Lower leg skin (tissue), 3 donors: ENCODE measurements at regions not wholly inside any gene's neighbourhood (a gene's known extent, or its start where the extent isn't known, plus 50 kb on each side); places are given as distances from the start of the nearest gene placed in this dataset.

ENCODE experiments used
- POLR2A ChIP-seq, 2 donors: fragments of 450-650 bp; IDR thresholded peaks; one replicate each; pipeline ENCODE4 v1.6.1; 2016 to 2017; ENCODE audit warnings: antibody characterized with exemption in 2 of 2, mild to moderate bottlenecking in 1 of 2, moderate library complexity in 1 of 2
- TF ChIP-seq, protein P1 (sequence below), 3 donors: fragments of 450-650 bp; IDR thresholded peaks; one replicate each; pipeline ENCODE4 v1.5.1; 2016; ENCODE audit warnings: antibody characterized with exemption in 3 of 3, mild to moderate bottlenecking in 3 of 3, moderate library complexity in 2 of 3

GRCh38 chr2:33791625-33792024, 192.5 kb upstream of the FAM98A start:
- TF ChIP-seq, protein P1, sequence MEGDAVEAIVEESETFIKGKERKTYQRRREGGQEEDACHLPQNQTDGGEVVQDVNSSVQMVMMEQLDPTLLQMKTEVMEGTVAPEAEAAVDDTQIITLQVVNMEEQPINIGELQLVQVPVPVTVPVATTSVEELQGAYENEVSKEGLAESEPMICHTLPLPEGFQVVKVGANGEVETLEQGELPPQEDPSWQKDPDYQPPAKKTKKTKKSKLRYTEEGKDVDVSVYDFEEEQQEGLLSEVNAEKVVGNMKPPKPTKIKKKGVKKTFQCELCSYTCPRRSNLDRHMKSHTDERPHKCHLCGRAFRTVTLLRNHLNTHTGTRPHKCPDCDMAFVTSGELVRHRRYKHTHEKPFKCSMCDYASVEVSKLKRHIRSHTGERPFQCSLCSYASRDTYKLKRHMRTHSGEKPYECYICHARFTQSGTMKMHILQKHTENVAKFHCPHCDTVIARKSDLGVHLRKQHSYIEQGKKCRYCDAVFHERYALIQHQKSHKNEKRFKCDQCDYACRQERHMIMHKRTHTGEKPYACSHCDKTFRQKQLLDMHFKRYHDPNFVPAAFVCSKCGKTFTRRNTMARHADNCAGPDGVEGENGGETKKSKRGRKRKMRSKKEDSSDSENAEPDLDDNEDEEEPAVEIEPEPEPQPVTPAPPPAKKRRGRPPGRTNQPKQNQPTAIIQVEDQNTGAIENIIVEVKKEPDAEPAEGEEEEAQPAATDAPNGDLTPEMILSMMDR (IDR thresholded peaks at IDR 0.05) = no peak
- TF ChIP-seq POLR2A (IDR thresholded peaks at IDR 0.05) = no peak
